NCI-H2171 (cell line): ENCODE measurements at regions not wholly inside any gene's neighbourhood (a gene's known extent, or its start where the extent isn't known, plus 50 kb on each side); places are given as distances from the start of the nearest gene placed in this dataset.
"Not testable (repeated sequence)": the region's sequence is repeated elsewhere in the genome, so short reads cannot be mapped to it uniquely, and the experiment has no call there.

Experiments used
- DNase-seq: peaks from one replicate; lab custom pipeline; 2025; lab: John Stamatoyannopoulos, UW

- DNase-seq, result no peak
Measured at GRCh38 chr3:3446251-3446650, 266.8 kb upstream of the CRBN start.

- no peak for DNase-seq
Measured at GRCh38 chr3:3443482-3443881, 264.0 kb upstream of the CRBN start.

- no peak for DNase-seq
Measured at GRCh38 chr3:3433711-3434110, 254.2 kb upstream of the CRBN start.

GRCh38 chr3:3429841-3430240 lies 250.3 kb upstream of the CRBN start:
- DNase-seq, result no peak

- DNase-seq, result not testable (repeated sequence)
Measured at GRCh38 chr3:3407707-3408106, 228.2 kb upstream of the CRBN start.

GRCh38 chr3:3405131-3405530 lies 225.6 kb upstream of the CRBN start:
- DNase-seq, result no peak

- no peak for DNase-seq
Measured at GRCh38 chr3:3403700-3404099, 224.2 kb upstream of the CRBN start.

- DNase-seq, result no peak
Measured at GRCh38 chr3:3392946-3393345, 213.5 kb upstream of the CRBN start.

GRCh38 chr3:3383461-3383860 lies 204.0 kb upstream of the CRBN start:
- no peak for DNase-seq

GRCh38 chr3:3372210-3372777 lies 192.8 kb upstream of the CRBN start:
- no peak for DNase-seq

GRCh38 chr3:3368306-3368705 lies 188.8 kb upstream of the CRBN start:
- DNase-seq, result no peak

GRCh38 chr3:3366386-3366785 lies 186.9 kb upstream of the CRBN start:
- DNase-seq, result no peak

- no peak for DNase-seq
Measured at GRCh38 chr3:3365716-3366115, 186.2 kb upstream of the CRBN start.

- DNase-seq, result no peak
Measured at GRCh38 chr3:3356846-3357245, 177.4 kb upstream of the CRBN start.

- no peak for DNase-seq
Measured at GRCh38 chr3:3355442-3355841, 176.0 kb upstream of the CRBN start.

GRCh38 chr3:3353153-3353552 lies 173.7 kb upstream of the CRBN start:
- no peak for DNase-seq

GRCh38 chr3:3351226-3351625 lies 171.7 kb upstream of the CRBN start:
- DNase-seq, result no peak

GRCh38 chr3:3347056-3347455 lies 167.6 kb upstream of the CRBN start:
- DNase-seq, result not testable (repeated sequence)

- DNase-seq, result no peak
Measured at GRCh38 chr3:3346556-3346955, 167.1 kb upstream of the CRBN start.

- DNase-seq, result no peak
Measured at GRCh38 chr3:3342141-3342540, 162.7 kb upstream of the CRBN start.

GRCh38 chr3:3340965-3341895 lies 161.7 kb upstream of the CRBN start:
- DNase-seq, result no peak

GRCh38 chr3:3340526-3340925 lies 161.0 kb upstream of the CRBN start:
- no peak for DNase-seq

- no peak for DNase-seq
Measured at GRCh38 chr3:3335903-3336302, 156.4 kb upstream of the CRBN start.

- DNase-seq, result no peak
Measured at GRCh38 chr3:3334491-3334890, 155.0 kb upstream of the CRBN start.
